NCI-H128 (cell line): ENCODE measurements at regions not wholly inside any gene's neighbourhood (a gene's known extent, or its start where the extent isn't known, plus 50 kb on each side); places are given as distances from the start of the nearest gene placed in this dataset.
"Not testable (repeated sequence)": the region's sequence is repeated elsewhere in the genome, so short reads cannot be mapped to it uniquely, and the experiment has no call there.

Experiments
- DNase-seq: peaks from one replicate; lab custom pipeline; 2025; ENCODE audit not compliant: unreplicated experiment; lab: John Stamatoyannopoulos, UW

DNA sequence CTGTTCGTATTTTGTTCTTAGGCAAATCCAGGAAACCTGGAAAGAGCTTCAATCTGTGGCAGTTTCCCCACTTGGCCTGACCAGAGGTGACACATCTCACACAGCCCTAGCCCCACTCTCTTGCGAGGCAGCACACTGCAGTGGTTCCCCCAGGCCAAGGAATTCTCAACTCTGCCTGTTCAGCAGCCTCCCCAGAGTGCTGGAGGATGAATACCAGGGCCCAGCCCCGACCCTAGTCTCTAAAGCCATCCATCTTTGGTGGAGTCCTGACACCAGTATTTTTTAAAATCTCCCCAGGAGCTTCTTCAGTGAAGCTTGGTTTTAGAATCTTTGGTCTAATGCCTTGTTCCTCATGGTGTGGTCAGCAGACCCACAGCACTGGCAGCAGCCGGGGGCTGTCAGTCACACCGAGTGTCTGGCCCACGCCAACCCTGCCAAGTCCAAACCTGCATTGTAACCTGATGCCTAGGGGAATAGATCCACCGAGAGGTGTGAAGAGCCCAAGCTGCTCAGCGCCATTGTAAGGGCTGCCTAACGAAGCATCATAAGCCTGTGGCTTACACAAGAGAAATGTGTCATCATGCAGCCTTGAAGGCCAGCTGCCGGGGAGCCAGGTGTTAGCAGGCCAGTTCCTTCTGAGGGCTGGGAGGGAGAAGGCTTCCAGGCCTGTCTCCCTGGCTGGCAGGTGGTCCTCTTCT is 428.7 kb upstream of the ID2 start:
- DNase-seq: peak; percentile 6

GRCh38 chr2:8253781-8254180 is 428.1 kb upstream of the ID2 start:
- DNase-seq: no peak

DNA sequence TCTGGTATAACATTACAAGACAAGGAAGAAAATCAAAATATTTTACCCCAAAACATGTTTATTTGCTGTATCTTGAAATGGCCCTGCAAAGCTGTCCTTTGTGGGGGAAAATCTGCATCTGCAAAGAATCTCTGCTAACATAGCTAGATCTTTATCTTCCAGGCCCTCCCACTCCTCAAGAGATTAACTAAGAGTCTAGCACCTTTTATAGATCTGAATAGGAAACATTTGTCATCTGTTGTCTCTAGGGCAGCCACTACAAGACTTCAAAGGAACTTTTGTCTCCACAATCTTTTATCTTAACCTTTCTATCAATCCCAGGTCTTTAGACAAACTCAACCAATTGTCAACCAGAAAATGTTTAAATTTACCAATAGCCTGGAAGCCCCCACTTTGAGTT is 427.6 kb upstream of the ID2 start:
- DNase-seq: not testable (repeated sequence)

DNA sequence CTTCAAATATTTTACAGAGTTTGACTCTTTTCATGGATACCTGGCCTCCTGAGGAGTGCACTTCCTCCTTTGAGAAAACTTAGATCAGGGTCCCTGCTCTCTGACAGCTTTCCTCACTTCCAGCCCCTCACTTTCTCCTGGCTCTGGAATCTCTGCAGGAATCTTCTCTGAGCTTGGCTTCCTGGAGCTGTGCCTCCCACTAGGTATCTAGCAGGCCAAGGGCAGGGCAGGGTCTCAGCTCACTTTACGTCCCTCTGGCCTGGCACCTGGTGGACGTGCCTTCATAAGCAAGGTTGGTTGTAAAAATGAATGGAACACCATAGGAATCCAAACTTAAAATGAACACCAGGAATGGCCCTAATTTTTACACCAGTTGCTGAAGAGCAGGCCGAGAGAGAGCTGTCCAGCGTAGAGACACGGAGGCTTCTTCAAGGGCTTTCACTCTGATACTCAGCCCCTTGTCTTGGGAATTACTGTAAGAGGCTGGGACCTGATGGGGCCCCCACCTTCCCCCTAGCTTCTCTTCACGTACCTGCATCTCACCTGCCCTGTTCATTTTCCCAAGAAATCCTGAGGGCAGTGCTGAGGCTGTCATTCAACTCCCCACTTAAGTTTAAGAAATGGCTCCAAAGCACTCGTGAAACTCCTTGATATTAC is 426.9 kb upstream of the ID2 start:
- no peak for DNase-seq

DNA sequence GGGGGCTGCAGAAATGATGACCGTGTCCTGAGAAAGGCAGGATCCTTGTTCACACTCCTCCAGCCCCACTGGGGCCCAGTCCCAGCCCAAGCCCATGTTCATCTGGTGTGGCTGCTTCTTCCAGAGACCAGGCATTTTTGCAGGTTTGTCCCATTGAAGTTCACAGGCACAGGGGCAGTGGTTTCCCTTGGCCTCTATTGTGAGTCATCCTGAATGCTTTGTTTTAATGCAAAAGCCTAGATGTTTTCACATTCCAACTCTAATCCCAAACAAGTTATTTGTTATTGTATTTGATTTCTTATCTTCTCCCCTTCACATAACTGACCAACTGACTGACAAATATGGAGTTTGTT is 426.4 kb upstream of the ID2 start:
- no peak for DNase-seq

GRCh38 chr2:8256905-8257304 is 425.0 kb upstream of the ID2 start:
- no peak for DNase-seq

DNA sequence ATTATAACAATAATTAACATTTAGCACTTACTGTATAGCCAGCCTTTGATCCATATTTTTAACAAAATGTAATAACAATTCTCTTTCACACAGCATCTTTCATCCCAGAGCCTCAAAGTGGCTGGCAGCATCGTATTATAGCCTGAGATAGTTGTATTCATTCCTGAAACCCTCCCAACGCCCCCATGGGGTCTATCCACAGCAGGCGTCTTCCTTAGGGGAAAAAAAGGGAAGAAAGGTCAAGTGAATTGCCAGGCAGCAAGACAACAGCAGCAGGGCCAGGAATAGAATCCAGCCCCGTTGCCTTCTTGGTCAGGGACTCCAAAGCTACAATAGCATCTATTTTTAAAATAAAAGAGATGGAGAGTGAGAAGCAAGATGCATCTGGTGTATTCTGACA is 424.4 kb upstream of the ID2 start:
- DNase-seq: no peak

DNA sequence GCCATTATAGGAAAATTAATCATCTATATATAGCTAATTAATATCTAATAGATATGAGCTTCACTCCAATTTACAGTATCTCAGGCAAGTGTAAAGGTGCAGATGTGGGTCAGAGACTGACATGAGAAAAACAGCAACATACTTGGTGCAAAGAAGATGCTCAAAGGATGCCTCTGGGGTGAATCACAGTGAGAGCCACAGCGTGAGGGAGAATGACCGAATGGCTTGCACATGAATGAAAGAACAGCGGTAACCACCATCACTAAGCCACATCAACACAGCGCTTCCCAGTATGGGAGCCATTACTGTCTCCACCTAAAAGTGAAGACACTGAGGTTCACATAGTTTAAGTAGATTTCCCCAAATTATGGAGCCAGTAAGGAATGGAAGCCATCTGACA is 423.4 kb upstream of the ID2 start:
- no peak for DNase-seq

DNA sequence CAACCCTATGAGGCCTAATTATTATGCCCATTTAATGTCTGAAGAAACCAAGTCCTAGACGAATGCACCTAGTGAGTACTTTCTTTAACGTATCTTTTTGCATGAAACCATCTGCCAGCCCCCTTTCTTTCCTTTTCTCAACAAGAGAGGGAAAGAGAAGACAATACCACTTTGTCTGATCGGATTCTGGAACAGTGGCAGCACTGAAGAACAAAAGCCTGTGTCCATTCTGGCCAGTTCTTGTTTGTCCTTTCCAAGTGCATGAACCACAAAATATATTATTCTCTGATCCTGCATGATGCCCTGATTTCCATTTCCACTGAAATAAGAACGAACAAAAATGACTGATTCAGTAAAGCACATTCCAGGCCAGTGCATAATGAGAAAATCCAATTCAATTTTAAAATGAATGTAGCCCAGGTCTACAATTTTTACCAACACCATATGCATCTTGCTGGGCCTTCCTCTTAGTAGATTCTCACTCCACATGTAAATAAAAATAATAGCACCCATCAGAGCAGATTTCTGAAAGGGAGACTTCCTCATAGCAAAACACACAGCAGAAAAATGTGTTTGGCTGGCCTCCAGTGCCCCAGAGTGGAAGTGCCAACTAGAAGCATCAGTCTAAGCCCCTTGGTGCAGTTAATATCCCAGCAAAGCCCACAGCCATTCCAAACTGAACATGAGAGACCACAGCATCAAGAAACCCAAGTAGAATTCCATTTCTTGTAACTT is 422.6 kb upstream of the ID2 start:
- no peak for DNase-seq

DNA sequence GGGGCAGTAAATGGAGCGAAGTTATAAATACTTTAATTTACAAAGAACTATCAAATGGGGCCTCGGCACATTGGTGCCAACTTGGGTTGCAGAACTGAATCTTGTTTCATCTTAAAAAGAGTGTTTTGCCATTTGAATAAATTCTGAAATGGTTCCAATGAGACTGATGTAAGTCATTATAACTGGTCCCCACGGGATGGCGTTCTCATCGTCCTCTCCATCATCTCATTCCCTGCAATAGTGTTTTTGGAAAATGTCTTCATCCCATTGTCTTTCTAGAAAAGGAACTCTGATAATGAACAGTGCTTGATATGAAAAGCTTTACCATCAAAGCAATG is 422.0 kb upstream of the ID2 start:
- DNase-seq: no peak

GRCh38 chr2:8260213-8260612 is 421.6 kb upstream of the ID2 start:
- no peak for DNase-seq

DNA sequence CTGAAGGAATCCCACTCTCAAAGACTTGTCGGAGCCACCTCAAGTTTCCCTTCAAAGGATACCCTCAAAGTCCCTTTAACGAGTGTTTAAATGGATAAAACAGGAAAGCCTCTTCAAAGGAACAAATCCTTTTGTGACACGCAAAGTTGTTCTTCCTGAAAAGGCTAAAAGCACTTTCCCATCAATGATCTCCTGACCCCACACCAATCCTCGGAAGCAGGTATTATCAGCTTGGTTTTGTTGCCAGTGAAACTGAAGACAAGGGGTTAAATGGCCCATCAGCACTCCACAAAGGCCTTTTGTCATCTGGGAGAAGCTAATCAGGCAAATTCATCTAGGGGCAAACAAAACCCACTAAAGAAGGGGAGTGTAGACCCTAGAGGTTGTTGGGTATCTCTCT is 418.0 kb upstream of the ID2 start:
- DNase-seq: no peak

- no peak for DNase-seq
Measured at GRCh38 chr2:8264981-8265380, 416.9 kb upstream of the ID2 start.

DNA sequence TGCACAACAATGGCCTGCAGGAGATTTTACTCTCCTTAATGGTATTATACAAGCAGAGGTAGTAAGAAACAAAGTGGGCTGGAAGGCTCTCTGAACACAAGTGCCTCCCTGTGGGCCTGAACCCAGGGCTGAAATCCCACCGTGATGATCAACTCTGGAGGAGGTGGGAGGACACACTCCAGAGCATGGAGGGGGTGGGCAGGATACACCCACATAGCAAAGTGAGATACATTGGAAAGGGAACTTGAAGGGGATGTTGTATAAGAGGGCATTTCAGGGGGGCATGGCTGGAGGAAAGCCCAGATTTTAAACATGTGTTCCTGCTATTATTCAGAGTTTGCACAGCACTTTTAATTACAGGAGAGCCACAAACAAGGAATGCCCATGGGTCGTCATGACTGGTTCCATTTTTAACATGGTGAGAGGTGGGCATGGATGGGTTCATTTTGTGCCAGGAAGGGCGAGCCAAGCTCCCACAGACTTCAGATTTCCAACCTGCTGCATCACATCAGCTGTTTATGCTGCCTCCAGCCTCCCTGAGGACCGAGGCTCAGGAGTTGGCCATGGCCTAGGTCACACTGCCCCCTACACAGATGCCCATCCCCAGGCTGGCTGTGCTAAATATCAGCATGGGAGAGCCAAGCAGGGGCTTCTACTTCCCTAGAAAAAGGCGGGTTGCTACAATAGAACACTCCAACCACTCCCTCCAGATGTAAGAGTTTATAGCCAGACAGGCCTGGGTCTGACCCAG is 416.2 kb upstream of the ID2 start:
- no peak for DNase-seq

DNA sequence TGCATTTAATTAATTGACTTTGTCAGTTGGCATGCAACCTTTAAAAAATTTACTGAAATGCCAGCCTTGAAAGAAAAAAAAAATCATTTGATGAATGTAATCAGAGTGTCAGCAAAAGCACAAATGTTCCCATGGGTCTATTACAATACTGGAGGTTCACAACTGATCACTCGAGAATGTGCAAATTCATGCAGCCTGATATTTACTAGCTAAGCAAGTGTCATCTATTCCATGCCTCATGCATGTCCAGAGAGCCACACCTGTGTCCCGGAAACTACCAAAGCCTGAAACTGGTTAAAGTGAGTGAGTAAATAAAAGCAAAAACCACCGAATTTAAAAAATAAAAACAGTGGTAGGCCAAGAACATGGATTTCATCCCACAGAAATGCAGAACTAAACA is 415.3 kb upstream of the ID2 start:
- DNase-seq: no peak

DNA sequence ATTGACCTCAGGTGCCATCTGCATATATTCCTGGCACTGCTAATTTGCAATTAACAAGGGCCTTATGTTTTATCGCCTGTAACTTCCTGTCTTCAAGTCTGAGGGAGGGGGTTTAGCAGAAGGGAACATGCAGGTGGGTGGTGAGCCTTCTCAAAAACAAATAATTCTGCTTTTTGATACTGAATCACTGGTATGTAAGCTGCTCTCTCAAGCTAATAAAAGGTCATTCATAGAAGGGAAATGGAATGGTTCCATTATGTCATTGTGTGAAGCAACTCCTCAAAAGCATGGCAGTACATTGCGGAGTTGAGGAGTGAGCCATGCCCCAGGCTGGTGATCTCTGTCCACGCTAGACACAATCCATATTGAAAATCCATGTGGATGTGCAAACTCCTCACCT is 414.8 kb upstream of the ID2 start:
- DNase-seq: no peak

DNA sequence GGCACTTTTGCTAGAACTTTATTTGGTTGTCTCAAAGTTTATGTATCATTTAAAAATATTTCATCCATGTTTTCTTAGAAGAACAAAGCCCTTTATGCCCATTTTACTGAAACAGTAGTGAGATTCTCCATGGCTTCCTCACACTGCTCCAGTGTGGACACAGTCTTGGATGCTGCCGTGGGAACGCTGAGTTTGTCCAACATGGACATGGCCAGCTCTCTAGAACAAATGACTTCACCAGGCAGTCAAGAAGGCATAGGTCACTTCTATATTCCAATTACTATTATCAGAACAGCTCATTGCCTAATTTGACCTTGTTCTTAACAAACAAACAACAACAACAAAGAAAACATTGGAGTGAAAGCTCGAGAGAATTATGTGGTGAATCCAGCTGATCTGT is 414.1 kb upstream of the ID2 start:
- no peak for DNase-seq

DNA sequence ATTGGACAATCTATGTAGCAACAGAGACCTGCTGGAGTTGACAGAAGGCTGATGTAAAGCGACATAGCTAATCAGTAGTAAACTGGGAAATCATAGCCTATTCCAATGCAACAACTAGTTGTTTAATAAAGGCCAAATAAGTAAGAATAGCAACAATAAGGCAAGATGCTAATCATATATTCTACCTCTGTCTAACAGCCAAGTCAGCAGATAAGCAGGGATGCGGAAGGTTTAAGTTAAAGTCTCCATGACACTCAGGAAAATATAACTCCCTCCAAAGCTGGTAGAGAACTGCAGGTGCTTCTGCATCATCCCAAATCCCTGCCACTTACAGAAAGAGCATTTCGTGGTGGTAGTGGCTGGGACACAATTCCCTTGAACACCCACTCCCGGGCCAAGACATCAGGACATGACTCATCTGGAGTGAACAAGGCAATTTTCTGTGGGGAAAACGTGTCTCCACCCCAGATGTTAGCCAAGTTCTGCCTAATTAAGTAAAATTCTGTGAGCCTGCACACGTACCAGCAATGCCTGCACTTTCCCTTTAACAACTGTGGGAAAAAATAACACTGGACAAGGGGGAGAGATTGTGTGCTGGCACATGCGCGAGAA is 413.6 kb upstream of the ID2 start:
- no peak for DNase-seq

DNA sequence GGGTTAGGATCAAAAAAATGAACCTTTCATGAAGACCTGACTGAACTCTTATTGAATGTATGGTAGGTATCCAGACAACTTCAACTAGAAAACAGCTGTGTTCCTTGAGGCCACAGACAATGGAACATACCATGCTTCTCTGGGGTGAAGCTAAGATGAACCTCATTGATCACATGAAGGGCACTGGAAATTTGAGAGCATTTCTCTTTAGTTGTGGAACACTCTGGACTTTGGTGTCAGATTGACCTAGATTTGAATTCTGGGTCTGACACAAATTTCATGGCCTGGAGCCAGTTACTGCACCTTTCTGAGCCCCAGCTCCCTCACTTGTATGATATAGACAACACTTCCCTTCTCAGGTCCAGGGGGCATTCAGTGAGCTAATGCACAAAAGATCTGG is 411.2 kb upstream of the ID2 start:
- DNase-seq: no peak

- no peak for DNase-seq
Measured at GRCh38 chr2:8271461-8271860, 410.4 kb upstream of the ID2 start.

DNA sequence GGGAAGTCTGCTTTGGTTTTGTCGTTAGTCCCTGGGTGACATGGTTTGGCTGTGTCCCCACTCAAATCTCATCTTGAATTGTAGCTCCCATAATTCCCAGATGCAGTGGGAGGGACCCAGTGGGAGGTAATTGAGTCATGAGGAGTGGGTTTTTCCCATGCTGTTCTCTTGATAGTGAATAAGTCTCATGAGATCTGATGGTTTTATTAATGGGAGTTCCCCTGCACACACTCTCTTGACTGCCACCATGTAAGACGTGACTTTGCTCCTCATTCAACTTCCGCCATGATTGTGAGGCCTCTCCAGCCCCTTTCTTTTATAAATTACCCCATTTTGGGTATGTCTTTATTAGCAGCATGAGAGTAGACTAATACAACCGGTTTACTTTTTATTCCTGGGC is 405.8 kb upstream of the ID2 start:
- no peak for DNase-seq
